Left renal pelvis (tissue), 4 donors: ENCODE measurements at regions not wholly inside any gene's neighbourhood (a gene's known extent, or its start where the extent isn't known, plus 50 kb on each side); places are given as distances from the start of the nearest gene placed in this dataset.

Experiments used
- DNase-seq, 4 donors: peaks; one replicate each; pipeline ENCODE4 v3.0.0-alpha.2; 2013; ENCODE audit warnings: low read depth in 4 of 4, low spot score in 3 of 4

GRCh38 chr5:31137676-31138075 lies 55.8 kb upstream of the CDH6 start:
- no peak for DNase-seq

GRCh38 chr5:31135542-31135941 lies 57.9 kb upstream of the CDH6 start:
- DNase-seq: no peak

GRCh38 chr5:31133488-31133887 lies 60.0 kb upstream of the CDH6 start:
- no peak for DNase-seq

GRCh38 chr5:31131381-31131891 lies 62.0 kb upstream of the CDH6 start:
- no peak for DNase-seq

DNA sequence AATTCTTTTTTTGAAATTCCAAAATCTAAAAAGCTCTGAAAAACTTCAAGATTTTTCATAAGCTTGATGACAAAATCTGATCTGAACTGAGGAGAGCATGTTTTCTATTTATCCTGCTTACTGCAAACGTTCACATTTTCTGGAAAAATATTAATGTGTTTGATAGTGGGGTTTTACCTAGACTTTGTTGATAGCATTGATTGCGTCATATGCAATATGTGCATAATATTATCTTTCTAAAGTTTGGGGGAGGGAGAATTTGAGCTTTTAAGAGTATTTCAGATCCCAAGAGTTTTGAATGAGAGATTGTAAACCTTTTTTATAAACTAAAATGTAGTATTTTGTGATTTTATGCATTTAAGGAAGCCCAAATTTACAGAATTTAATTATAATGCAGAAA lies 62.8 kb upstream of the CDH6 start:
- DNase-seq: no peak

GRCh38 chr5:31124651-31125305 lies 68.7 kb upstream of the CDH6 start:
- DNase-seq: no peak

- no peak for DNase-seq
Observed at GRCh38 chr5:31124026-31124425, 69.5 kb upstream of the CDH6 start.

GRCh38 chr5:31122998-31123951 lies 70.2 kb upstream of the CDH6 start:
- DNase-seq: no peak

- no peak for DNase-seq
Observed at GRCh38 chr5:31121224-31121623, 72.3 kb upstream of the CDH6 start.

GRCh38 chr5:31120642-31120948 lies 72.9 kb upstream of the CDH6 start:
- no peak for DNase-seq

DNA sequence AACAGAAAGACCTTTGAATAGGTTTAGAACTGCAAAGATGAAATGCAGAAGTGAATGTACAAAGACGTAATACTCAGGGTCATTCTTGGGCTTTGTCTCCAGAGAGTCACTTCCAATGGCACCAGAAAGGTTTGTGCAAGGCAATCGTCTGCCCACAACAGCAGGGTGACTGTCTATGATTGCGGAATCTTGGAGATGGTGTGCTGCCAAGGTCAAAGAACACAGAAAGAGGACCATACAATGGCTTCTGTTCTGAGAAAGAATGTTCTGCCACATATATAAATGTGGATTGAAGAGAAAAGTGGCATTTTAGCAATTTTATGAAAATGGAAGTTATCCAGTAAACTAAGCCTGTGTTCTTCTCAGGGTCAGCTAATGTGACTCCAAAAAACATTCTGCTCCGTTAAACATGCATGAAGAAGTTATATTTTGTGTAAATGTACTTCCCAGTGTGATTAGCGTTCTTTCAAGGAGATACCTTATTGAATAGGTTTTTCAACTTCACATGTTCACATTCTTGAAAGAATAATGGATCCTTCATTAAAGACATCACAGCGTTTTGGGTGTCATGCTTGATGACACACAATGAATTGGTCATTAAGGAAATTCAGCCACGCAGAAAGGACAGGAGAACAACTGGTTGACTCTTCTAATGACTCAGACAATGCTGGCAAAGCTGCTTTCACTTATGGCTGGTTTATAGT lies 73.4 kb upstream of the CDH6 start:
- DNase-seq: no peak

DNA sequence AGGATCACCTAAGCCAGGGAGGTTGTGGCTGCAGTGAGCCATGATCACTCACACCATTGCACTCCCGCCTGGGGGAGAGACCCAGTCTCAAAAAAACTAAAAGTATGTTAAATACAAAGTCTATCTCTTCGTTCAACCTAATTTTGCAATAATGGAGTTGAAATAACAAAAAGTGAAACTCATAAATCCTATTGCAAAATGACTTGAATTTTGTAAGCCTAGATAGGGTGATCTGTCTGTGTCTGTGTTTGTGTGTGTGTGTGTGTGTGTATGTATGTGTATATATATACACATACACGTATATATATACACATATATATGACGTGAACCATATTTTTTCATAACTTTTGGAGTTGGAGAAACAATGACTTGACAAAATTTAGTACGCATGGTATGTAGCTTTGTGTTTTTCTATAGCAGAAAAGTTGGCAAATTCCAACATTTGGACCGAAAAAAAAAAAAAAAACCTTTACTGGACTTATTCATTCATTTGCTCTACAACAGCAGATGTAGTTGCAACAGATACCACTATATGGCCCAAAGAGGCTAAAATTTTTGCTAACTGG lies 76.9 kb upstream of the CDH6 start:
- DNase-seq: no peak

GRCh38 chr5:31114817-31115216 lies 78.7 kb upstream of the CDH6 start:
- DNase-seq: no peak

GRCh38 chr5:31113666-31114350 lies 79.7 kb upstream of the CDH6 start:
- no peak for DNase-seq

- DNase-seq: no peak
Observed at GRCh38 chr5:31113101-31113500, 80.4 kb upstream of the CDH6 start.

- DNase-seq: peak in 3 of 4 donors; percentile 36 to 69 (median 53)
Observed at GRCh38 chr5:31107091-31107518, 86.4 kb upstream of the CDH6 start.

- DNase-seq: no peak
Observed at GRCh38 chr5:31106691-31107090, 86.8 kb upstream of the CDH6 start.

- DNase-seq: no peak
Observed at GRCh38 chr5:31106278-31106677, 87.2 kb upstream of the CDH6 start.

- no peak for DNase-seq
Observed at GRCh38 chr5:31104775-31105174, 88.7 kb upstream of the CDH6 start.

- DNase-seq: no peak
Observed at GRCh38 chr5:31100781-31101310, 92.6 kb upstream of the CDH6 start.
